HG03108 (cell line): ENCODE measurements at regions not wholly inside any gene's neighbourhood (a gene's known extent, or its start where the extent isn't known, plus 50 kb on each side); places are given as distances from the start of the nearest gene placed in this dataset.
"Not testable (repeated sequence)": the region's sequence is repeated elsewhere in the genome, so short reads cannot be mapped to it uniquely, and the experiment has no call there.

Experiments used
- ATAC-seq: cut with Tn5 transposase; IDR thresholded peaks from one replicate; pipeline ENCODE4 v1.9.1; 2021; ENCODE audit warnings: moderate library complexity; ENCODE audit not compliant: unreplicated experiment

GRCh38 chr2:129192841-129193253 lies 786.6 kb upstream of the RAB6C start:
- ATAC-seq, result no peak

DNA sequence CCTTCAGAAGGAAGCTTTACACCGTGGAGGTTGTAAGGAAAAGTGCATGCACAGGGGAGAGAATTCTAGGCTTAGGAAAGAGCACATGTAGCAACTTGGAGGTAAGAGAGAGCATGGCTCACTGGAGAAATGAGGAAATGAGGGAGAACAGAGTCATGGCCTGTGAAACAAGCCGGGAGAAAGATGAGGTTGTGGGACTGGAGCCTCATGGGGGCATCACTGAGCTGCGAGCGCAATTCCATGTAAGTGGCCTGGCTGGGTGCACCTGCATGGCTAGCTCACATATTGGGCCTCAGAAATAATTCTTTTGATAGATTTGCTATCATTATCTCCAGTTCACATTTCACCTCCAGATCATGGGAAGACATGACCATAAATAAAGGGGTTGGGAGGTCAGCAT lies 785.5 kb upstream of the RAB6C start:
- ATAC-seq, result no peak

DNA sequence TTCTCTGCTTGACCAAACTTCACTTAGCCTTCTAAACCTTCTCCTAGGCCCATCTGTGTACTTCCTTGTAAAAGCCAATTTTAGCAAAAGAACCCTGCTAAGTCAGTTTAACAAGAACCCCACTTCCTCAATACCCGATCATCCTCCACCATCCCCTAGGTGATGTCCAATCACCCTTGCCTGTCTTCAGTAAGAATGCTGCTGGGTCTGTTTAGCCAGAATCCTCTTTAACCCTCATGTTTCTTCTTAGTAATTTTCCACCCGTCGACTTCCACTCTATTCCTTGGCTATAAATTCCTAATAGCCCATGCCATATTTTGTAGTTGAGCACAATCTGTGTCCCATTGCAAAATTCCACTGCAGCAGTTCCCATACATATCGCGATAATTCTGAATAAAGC lies 780.0 kb upstream of the RAB6C start:
- ATAC-seq, result no peak

- no peak for ATAC-seq
Measured at GRCh38 chr2:129201696-129202095, 777.8 kb upstream of the RAB6C start.

- ATAC-seq, result no peak
Measured at GRCh38 chr2:129203331-129203730, 776.1 kb upstream of the RAB6C start.

GRCh38 chr2:129204581-129204980 lies 774.9 kb upstream of the RAB6C start:
- not testable (repeated sequence) for ATAC-seq

DNA sequence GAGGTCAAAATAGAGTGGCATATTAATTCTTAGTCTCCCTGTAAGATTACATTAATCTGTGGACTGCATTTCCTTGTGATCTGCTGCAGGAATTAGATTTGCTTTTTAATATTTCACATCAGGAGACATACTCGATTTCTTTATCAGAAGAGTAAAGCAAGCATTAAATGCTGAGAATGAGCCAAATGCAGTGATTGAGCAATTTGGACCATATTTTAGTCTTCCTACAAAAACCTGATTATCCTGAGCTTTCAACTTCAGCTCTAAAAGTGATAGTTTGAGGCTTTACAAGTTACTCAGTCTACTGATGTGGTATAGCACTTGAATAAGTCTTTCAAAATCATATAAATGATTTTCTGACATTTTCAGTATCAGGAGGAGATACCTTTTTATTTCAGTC lies 774.3 kb upstream of the RAB6C start:
- ATAC-seq, result no peak

- no peak for ATAC-seq
Measured at GRCh38 chr2:129205766-129206165, 773.7 kb upstream of the RAB6C start.

- ATAC-seq, result no peak
Measured at GRCh38 chr2:129212299-129212958, 767.0 kb upstream of the RAB6C start.

GRCh38 chr2:129224022-129224421 lies 755.4 kb upstream of the RAB6C start:
- no peak for ATAC-seq

DNA sequence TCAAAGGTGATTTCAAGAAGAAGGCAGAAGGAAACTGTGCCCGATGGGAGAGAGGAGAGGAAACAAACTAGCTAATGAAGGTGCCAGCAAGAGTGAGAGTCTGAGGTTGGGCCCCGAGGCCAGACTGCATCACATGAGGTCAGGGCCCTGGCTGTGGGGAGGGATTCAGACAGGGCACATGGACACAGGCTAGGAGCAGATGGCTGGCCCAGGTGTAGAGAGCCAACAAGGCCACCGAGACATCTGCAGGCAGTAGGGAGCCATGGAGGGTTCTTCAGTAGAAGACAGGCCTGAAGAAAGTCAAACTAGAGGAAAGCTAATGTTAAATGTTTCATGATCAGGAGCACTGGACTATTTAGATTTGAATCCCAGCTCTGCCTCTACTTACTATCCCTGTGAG lies 755.0 kb upstream of the RAB6C start:
- ATAC-seq, result no peak

GRCh38 chr2:129229196-129229595 lies 750.3 kb upstream of the RAB6C start:
- ATAC-seq, result no peak

GRCh38 chr2:129229830-129230441 lies 749.5 kb upstream of the RAB6C start:
- ATAC-seq, result no peak

GRCh38 chr2:129231924-129232323 lies 747.5 kb upstream of the RAB6C start:
- ATAC-seq, result no peak

GRCh38 chr2:129233166-129233565 lies 746.3 kb upstream of the RAB6C start:
- ATAC-seq, result no peak

GRCh38 chr2:129233751-129234406 lies 745.6 kb upstream of the RAB6C start:
- ATAC-seq, result no peak

- no peak for ATAC-seq
Measured at GRCh38 chr2:129236601-129237000, 742.9 kb upstream of the RAB6C start.

DNA sequence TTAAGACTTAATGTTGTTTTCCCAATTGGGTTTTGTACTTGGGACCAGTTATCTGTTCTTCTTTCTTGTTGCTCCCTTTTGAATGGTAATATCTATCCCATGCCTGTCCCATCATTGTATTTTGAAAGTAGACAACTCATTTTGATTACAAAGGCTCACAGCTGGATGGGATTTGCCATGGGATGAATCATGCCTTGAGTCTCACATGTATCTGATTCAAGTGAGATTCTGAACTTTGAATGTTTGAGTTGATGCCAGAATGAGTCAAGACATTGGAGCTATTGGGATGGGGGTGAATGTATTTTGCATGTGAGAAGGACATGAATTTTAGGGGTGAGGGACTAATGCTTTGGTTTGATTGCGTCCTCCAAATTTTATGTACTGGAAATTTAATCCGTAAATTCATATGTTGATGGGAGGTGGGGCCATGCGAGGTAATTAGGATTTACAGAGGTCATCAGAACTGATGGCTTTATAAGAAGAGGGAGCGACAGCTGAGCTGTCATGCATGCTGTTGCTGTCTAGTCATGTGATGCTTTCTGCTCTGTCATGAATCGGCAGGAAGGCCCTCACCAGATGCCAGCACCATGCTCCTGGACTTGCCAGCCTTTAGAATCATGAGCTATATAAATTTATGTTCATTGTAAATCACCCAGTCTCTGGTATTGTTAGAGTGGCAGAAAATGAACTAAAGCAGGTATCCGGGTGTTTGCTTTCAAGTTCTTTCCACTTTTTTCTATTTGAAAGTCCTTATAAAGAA lies 741.3 kb upstream of the RAB6C start:
- ATAC-seq, result no peak

GRCh38 chr2:129239141-129239540 lies 740.3 kb upstream of the RAB6C start:
- no peak for ATAC-seq

DNA sequence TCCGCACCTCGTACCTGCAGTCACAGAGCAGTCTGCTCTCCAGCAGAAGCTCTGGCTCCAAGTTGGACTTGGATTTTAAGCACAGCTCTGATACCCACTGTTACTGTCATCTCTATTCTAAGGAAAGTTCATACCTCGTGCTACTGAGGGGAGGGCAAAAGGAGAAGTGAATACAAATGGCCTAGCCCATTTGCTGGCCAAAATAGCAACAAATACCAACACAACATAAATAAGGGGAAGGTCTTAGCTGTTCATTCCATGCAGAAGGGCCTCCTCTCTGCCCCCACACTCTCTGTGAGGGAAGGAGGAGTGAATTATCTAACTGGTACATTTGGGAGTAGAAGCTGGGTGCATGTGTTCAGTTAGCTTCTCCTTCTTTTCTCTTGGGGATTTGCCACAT lies 739.4 kb upstream of the RAB6C start:
- no peak for ATAC-seq

DNA sequence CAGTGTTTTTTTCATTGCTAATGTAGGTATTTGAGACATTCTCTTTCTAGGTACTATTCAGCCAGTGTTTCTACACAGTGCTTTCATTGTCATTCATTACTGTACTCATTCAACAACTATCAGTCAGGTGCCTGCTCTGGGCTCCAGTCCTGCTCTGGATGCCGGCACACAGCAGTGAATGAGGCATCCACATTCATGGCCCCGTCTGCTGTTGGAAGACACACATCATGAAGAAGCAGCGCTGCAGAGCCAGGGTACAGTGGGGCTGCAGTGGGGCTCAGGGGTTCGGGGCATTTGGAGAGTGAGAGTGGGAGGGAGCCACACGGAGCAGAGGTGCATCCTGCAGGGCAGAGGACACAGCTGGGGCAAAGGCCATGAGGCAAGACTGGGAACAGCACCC lies 737.2 kb upstream of the RAB6C start:
- no peak for ATAC-seq

DNA sequence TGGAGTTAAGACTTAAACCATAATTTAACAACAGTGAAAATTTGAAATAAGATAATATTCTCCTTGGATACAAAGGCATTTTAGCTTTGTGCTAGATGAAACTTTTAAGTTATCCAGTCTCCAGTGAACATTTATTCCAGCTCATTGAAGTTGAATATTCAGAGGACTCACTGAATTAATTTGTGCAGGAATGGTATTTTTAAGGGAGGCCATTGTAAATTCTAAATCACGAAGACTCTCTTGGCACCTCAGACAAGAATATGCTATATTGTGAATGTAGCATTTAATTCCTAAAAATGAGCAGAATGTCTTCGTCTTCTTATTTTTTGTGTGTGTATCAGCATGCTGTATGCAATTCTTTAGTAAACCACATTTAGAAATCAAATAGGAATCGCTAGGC lies 731.7 kb upstream of the RAB6C start:
- no peak for ATAC-seq
